ENCODE measurements at regions not wholly inside any gene's neighbourhood (a gene's known extent, or its start where the extent isn't known, plus 50 kb on each side); places are given as distances from the start of the nearest gene placed in this dataset.

- DNase-seq: no peak
These were observed 280.5 kb upstream of the IRX4 start for GRCh38 chr5:2163060-2163856.

- DNase-seq: no peak
These were observed 278.1 kb upstream of the IRX4 start for GRCh38 chr5:2160811-2161210.

- no peak for DNase-seq
These were observed 276.0 kb upstream of the IRX4 start for GRCh38 chr5:2158767-2159166.

GRCh38 chr5:2158109-2158508 lies 275.4 kb upstream of the IRX4 start:
- DNase-seq: no peak

GRCh38 chr5:2157372-2157771 lies 274.6 kb upstream of the IRX4 start:
- DNase-seq: no peak

GRCh38 chr5:2156358-2157059 lies 273.8 kb upstream of the IRX4 start:
- DNase-seq: no peak

- no peak for DNase-seq
These were observed 272.8 kb upstream of the IRX4 start for GRCh38 chr5:2155556-2155955.

- no peak for DNase-seq
These were observed 271.1 kb upstream of the IRX4 start for GRCh38 chr5:2153802-2154201.

GRCh38 chr5:2153350-2153749 lies 270.6 kb upstream of the IRX4 start:
- DNase-seq: no peak

- DNase-seq: peak in 1 of 5 experiments; percentile 11
These were observed 268.7 kb upstream of the IRX4 start for GRCh38 chr5:2151301-2151888.

GRCh38 chr5:2149195-2149539 lies 266.4 kb upstream of the IRX4 start:
- DNase-seq: peak in 1 of 5 experiments; percentile 58

GRCh38 chr5:2148312-2149194 lies 265.8 kb upstream of the IRX4 start:
- no peak for DNase-seq

GRCh38 chr5:2147504-2148311 lies 265.0 kb upstream of the IRX4 start:
- DNase-seq: no peak

- DNase-seq: no peak
These were observed 261.1 kb upstream of the IRX4 start for GRCh38 chr5:2143646-2144353.

GRCh38 chr5:2143088-2143487 lies 260.4 kb upstream of the IRX4 start:
- DNase-seq: no peak

- DNase-seq: no peak
These were observed 259.8 kb upstream of the IRX4 start for GRCh38 chr5:2142456-2142954.

GRCh38 chr5:2141254-2142000 lies 258.7 kb upstream of the IRX4 start:
- DNase-seq: no peak

GRCh38 chr5:2140501-2141175 lies 257.9 kb upstream of the IRX4 start:
- DNase-seq: no peak

- DNase-seq: no peak
These were observed 256.8 kb upstream of the IRX4 start for GRCh38 chr5:2139478-2139877.

GRCh38 chr5:2138896-2139295 lies 256.2 kb upstream of the IRX4 start:
- no peak for DNase-seq

Measured in T-helper 2 cell (primary cell).